ENCODE measurements at regions not wholly inside any gene's neighbourhood (a gene's known extent, or its start where the extent isn't known, plus 50 kb on each side); places are given as distances from the start of the nearest gene placed in this dataset.

GRCh38 chr3:69448877-69449276, 63.0 kb upstream of the FRMD4B start:
- TF ChIP-seq HDGF (IDR thresholded peaks at IDR 0.05; ENCODE audit: borderline replicate concordance) (no peak), BHLHE40 (IDR thresholded peaks at IDR 0.05; ENCODE audit: borderline replicate concordance) (no peak), SUZ12 (IDR thresholded peaks at IDR 0.05) (no peak), SP1 (IDR thresholded peaks at IDR 0.05) (no peak), FOXK2 (IDR thresholded peaks at IDR 0.05) (no peak), FOXA1 (IDR thresholded peaks at IDR 0.05) (no peak), ARNT (IDR thresholded peaks at IDR 0.05) (no peak), CTBP1 (IDR thresholded peaks at IDR 0.05; ENCODE audit: borderline replicate concordance) (no peak), ZNF384 (IDR thresholded peaks at IDR 0.05) (no peak), ELF4 (IDR thresholded peaks at IDR 0.05) (no peak), L3MBTL2 (conservative IDR thresholded peaks at IDR 0.05) (no peak)
- TF ChIP-seq, protein P1, sequence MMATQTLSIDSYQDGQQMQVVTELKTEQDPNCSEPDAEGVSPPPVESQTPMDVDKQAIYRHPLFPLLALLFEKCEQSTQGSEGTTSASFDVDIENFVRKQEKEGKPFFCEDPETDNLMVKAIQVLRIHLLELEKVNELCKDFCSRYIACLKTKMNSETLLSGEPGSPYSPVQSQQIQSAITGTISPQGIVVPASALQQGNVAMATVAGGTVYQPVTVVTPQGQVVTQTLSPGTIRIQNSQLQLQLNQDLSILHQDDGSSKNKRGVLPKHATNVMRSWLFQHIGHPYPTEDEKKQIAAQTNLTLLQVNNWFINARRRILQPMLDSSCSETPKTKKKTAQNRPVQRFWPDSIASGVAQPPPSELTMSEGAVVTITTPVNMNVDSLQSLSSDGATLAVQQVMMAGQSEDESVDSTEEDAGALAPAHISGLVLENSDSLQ (IDR thresholded peaks at IDR 0.05), result no peak
